HG02981 (cell line): ENCODE measurements at regions not wholly inside any gene's neighbourhood (a gene's known extent, or its start where the extent isn't known, plus 50 kb on each side); places are given as distances from the start of the nearest gene placed in this dataset.
"Not testable (repeated sequence)": the region's sequence is repeated elsewhere in the genome, so short reads cannot be mapped to it uniquely, and the experiment has no call there.

Experiments used
- ATAC-seq: cut with Tn5 transposase; IDR thresholded peaks from one replicate; pipeline ENCODE4 v1.9.1; 2021; ENCODE audit warnings: mild to moderate bottlenecking, moderate library complexity; ENCODE audit not compliant: unreplicated experiment

- ATAC-seq: no peak
These were observed 308.2 kb downstream of the PPP1R3A start for GRCh38 chr7:113610572-113610971.

- ATAC-seq: no peak
These were observed 310.0 kb downstream of the PPP1R3A start for GRCh38 chr7:113608782-113609181.

GRCh38 chr7:113606325-113606724 lies 312.5 kb downstream of the PPP1R3A start:
- no peak for ATAC-seq

GRCh38 chr7:113600428-113600827 lies 318.4 kb downstream of the PPP1R3A start:
- ATAC-seq: not testable (repeated sequence)

GRCh38 chr7:113593455-113593854 lies 325.4 kb downstream of the PPP1R3A start:
- ATAC-seq: not testable (repeated sequence)

- not testable (repeated sequence) for ATAC-seq
These were observed 325.9 kb downstream of the PPP1R3A start for GRCh38 chr7:113592924-113593323.

- no peak for ATAC-seq
These were observed 336.3 kb downstream of the PPP1R3A start for GRCh38 chr7:113582471-113582870.

- ATAC-seq: not testable (repeated sequence)
These were observed 355.6 kb downstream of the PPP1R3A start for GRCh38 chr7:113563257-113563656.

GRCh38 chr7:113562801-113563200 lies 356.0 kb downstream of the PPP1R3A start:
- ATAC-seq: no peak

- no peak for ATAC-seq
These were observed 356.6 kb downstream of the PPP1R3A start for GRCh38 chr7:113562242-113562641.

GRCh38 chr7:113561446-113561845 lies 357.4 kb downstream of the PPP1R3A start:
- ATAC-seq: no peak

GRCh38 chr7:113550966-113551365 lies 367.8 kb downstream of the PPP1R3A start:
- ATAC-seq: no peak

GRCh38 chr7:113548561-113548960 lies 370.2 kb downstream of the PPP1R3A start:
- peak; percentile 50 for ATAC-seq

GRCh38 chr7:113548137-113548536 lies 370.7 kb downstream of the PPP1R3A start:
- ATAC-seq: peak; percentile 58

GRCh38 chr7:113521468-113521867 lies 397.3 kb downstream of the PPP1R3A start:
- no peak for ATAC-seq

- ATAC-seq: no peak
These were observed 399.3 kb downstream of the PPP1R3A start for GRCh38 chr7:113519472-113519871.

- ATAC-seq: no peak
These were observed 386.3 kb upstream of the SMIM30 start for GRCh38 chr7:113504691-113505090.

GRCh38 chr7:113504142-113504541 lies 385.8 kb upstream of the SMIM30 start:
- ATAC-seq: no peak

- ATAC-seq: not testable (repeated sequence)
These were observed 378.2 kb upstream of the SMIM30 start for GRCh38 chr7:113496586-113496985.

GRCh38 chr7:113494797-113495566 lies 376.6 kb upstream of the SMIM30 start:
- ATAC-seq: not testable (repeated sequence)

GRCh38 chr7:113491305-113491704 lies 373.0 kb upstream of the SMIM30 start:
- no peak for ATAC-seq

- no peak for ATAC-seq
These were observed 369.8 kb upstream of the SMIM30 start for GRCh38 chr7:113487925-113488731.
